ENCODE measurements at regions not wholly inside any gene's neighbourhood (a gene's known extent, or its start where the extent isn't known, plus 50 kb on each side); places are given as distances from the start of the nearest gene placed in this dataset.

- no peaks in the 10 kb centered on the region for H3K36me3 Mint-ChIP-seq
- DNase-seq (no peak), ATAC-seq (no peak)
- no peaks in the 10 kb centered on the region for H3K27me3 Mint-ChIP-seq
- H3K4me3 Mint-ChIP-seq, result no peak overlapping the region
- H3K4me1 Mint-ChIP-seq, result no peaks in the 10 kb centered on the region
- CTCF ChIA-PET, result no interaction called here
- peaks cover 7% of the 10 kb centered on the region for H3K9me3 Mint-ChIP-seq (ENCODE audit: low read depth)
- no peak overlapping the region for H3K27ac Mint-ChIP-seq
Measured at GRCh38 chr11:81039916-81040524, 1599.2 kb upstream of the TENM4 start.

DNA sequence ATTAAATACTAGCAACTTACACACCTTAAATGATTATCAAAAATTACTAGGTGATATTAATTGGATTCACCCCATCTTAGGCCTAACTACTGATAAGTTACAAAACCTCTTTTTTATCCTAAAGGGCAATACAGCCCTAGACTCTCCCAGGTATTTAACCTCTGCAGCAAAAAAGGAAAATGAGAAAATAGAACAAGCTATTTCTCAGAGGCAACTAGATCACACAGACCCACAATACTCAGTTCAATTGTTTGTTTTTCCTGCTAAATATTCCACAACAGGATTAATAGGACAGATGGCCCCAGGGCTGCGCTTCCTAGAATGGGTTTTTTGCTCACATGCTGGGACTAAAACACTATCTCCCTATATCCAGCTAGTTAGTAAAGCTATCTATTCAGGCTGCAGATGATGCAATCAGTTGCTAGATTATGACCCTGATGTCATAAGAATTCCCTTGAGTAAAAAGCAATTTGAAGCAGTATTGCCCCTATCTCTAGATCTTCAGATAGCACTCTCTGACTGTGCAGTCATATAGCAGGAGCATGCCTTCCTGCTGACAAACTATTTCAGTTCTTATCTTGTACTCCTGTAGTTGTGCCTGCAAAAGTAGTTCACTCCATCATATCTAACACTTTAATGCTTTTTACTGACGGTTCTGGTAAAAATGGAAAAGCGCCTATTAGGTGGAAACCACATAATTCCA, 1595.5 kb upstream of the TENM4 start:
- H3K4me1 Mint-ChIP-seq, result no peaks in the 10 kb centered on the region
- peaks cover 7% of the 10 kb centered on the region for H3K9me3 Mint-ChIP-seq (ENCODE audit: low read depth)
- H3K27ac Mint-ChIP-seq, result no peak overlapping the region
- CTCF ChIA-PET, result no interaction called here
- no peak overlapping the region for H3K4me3 Mint-ChIP-seq
- ATAC-seq (no peak), DNase-seq (no peak)
- H3K36me3 Mint-ChIP-seq, result no peaks in the 10 kb centered on the region
- H3K27me3 Mint-ChIP-seq, result no peaks in the 10 kb centered on the region

- H3K27me3 Mint-ChIP-seq, result no peaks in the 10 kb centered on the region
- H3K4me1 Mint-ChIP-seq, result no peaks in the 10 kb centered on the region
- DNase-seq (no peak), ATAC-seq (no peak)
- no peaks in the 10 kb centered on the region for H3K36me3 Mint-ChIP-seq
- CTCF ChIA-PET, result no interaction called here
- no peak overlapping the region for H3K4me3 Mint-ChIP-seq
- H3K9me3 Mint-ChIP-seq (ENCODE audit: low read depth), result peaks cover 7% of the 10 kb centered on the region
- no peak overlapping the region for H3K27ac Mint-ChIP-seq
Measured at GRCh38 chr11:81033779-81034540, 1593.1 kb upstream of the TENM4 start.

- ATAC-seq (no peak), DNase-seq (no peak)
- Mint-ChIP-seq H3K27me3 (no peaks in the 10 kb centered on the region), H3K4me1 (no peaks in the 10 kb centered on the region), H3K36me3 (no peaks in the 10 kb centered on the region), H3K27ac (no peak overlapping the region), H3K9me3 (ENCODE audit: low read depth) (peaks cover 4% of the 10 kb centered on the region), H3K4me3 (no peak overlapping the region)
- CTCF ChIA-PET, result no interaction called here
Measured at GRCh38 chr11:81032906-81033305, 1592.1 kb upstream of the TENM4 start.

DNA sequence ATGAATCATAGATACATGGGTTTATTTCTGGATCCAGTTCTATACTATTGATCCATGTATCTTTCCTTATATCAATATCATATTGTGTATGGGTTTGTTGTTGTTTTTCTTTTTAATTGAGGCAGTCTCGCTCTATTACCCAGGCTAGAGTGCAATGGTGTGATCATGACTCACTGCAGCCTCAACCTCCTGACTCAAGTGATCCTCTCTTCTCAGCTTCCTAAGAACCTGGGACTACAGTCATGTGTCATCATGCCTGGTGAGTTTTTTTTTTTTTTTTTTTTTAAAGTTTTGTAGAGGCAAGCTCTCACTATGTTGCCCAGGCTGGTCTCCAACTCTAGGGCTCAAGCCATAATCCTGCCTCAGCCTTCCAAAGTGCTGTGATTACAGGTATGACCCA, 1589.4 kb upstream of the TENM4 start:
- no peak overlapping the region for H3K27ac Mint-ChIP-seq
- no peaks in the 10 kb centered on the region for H3K4me1 Mint-ChIP-seq
- no peak for DNase-seq
- no peaks in the 10 kb centered on the region for H3K27me3 Mint-ChIP-seq
- CTCF ChIA-PET, result no interaction called here
- peaks cover 4% of the 10 kb centered on the region for H3K9me3 Mint-ChIP-seq (ENCODE audit: low read depth)
- H3K4me3 Mint-ChIP-seq, result no peak overlapping the region
- no peaks in the 10 kb centered on the region for H3K36me3 Mint-ChIP-seq
- no peak for ATAC-seq

GRCh38 chr11:81026032-81026431, 1585.2 kb upstream of the TENM4 start:
- Mint-ChIP-seq H3K9me3 (ENCODE audit: low read depth) (peaks cover 7% of the 10 kb centered on the region), H3K36me3 (no peaks in the 10 kb centered on the region), H3K27ac (no peak overlapping the region), H3K4me1 (no peaks in the 10 kb centered on the region), H3K4me3 (no peak overlapping the region), H3K27me3 (no peaks in the 10 kb centered on the region)
- ATAC-seq (no peak), DNase-seq (no peak)
- CTCF ChIA-PET, result no interaction called here

GRCh38 chr11:81022057-81022456, 1581.2 kb upstream of the TENM4 start:
- DNase-seq (no peak), ATAC-seq (no peak)
- CTCF ChIA-PET, result no interaction called here
- H3K27ac Mint-ChIP-seq, result no peak overlapping the region
- H3K4me1 Mint-ChIP-seq, result no peaks in the 10 kb centered on the region
- H3K36me3 Mint-ChIP-seq, result no peaks in the 10 kb centered on the region
- no peak overlapping the region for H3K4me3 Mint-ChIP-seq
- H3K9me3 Mint-ChIP-seq (ENCODE audit: low read depth), result peaks cover 5% of the 10 kb centered on the region
- no peaks in the 10 kb centered on the region for H3K27me3 Mint-ChIP-seq

- peaks cover 2% of the 10 kb centered on the region for H3K9me3 Mint-ChIP-seq (ENCODE audit: low read depth)
- CTCF ChIA-PET, result no interaction called here
- H3K4me3 Mint-ChIP-seq, result no peak overlapping the region
- DNase-seq, result no peak
- no peaks in the 10 kb centered on the region for H3K27me3 Mint-ChIP-seq
- no peaks in the 10 kb centered on the region for H3K4me1 Mint-ChIP-seq
- no peaks in the 10 kb centered on the region for H3K36me3 Mint-ChIP-seq
- H3K27ac Mint-ChIP-seq, result no peak overlapping the region
- no peak for ATAC-seq
Measured at GRCh38 chr11:81010631-81011030, 1569.8 kb upstream of the TENM4 start.

DNA sequence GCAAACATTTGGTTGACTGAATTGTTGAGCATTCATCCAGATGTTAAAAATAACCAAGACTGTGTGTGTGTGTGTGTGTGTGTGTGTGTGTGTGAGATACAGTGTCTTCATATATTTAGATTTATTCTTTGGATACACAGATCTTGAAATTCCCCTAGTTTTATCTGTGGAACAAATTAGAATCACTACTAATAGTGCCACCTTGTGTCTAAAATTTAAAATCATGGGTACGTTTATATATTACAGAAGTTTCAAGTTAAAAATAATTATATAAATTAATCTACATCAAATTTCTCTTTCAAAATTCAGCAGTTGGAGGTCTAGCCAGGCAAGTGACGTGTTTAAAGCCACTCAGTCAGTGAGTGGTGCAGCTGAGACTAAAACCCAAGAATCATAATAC, 1566.2 kb upstream of the TENM4 start:
- H3K36me3 Mint-ChIP-seq, result no peaks in the 10 kb centered on the region
- DNase-seq (no peak), ATAC-seq (no peak)
- H3K27me3 Mint-ChIP-seq, result no peaks in the 10 kb centered on the region
- CTCF ChIA-PET, result no interaction called here
- no peak overlapping the region for H3K4me3 Mint-ChIP-seq
- no peak overlapping the region for H3K27ac Mint-ChIP-seq
- no peaks in the 10 kb centered on the region for H3K4me1 Mint-ChIP-seq
- peaks cover 2% of the 10 kb centered on the region for H3K9me3 Mint-ChIP-seq (ENCODE audit: low read depth)

DNA sequence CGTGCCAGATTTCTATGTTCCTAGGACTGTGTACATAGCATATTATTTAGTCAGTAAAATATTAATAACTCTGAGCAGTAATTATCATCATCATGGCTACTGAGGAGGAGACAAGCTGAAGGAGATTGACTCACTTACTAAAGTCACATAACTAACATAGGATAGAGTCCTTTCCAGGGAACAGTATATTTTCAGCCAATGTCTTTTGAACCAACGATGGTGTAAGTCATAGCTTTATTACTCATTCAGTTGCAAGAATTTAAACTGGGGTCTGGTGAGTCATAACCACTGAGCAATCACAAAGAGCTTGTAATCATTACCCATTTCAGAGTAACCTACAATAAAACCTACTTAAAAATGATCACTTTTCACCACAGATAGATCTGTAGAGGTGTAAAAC, 1564.8 kb upstream of the TENM4 start:
- no peak overlapping the region for H3K4me3 Mint-ChIP-seq
- ATAC-seq, result no peak
- H3K27ac Mint-ChIP-seq, result no peak overlapping the region
- no peaks in the 10 kb centered on the region for H3K27me3 Mint-ChIP-seq
- H3K4me1 Mint-ChIP-seq, result no peaks in the 10 kb centered on the region
- no peaks in the 10 kb centered on the region for H3K36me3 Mint-ChIP-seq
- DNase-seq, result no peak
- CTCF ChIA-PET, result no interaction called here
- H3K9me3 Mint-ChIP-seq (ENCODE audit: low read depth), result peaks cover 3% of the 10 kb centered on the region

- H3K4me3 Mint-ChIP-seq, result no peak overlapping the region
- ATAC-seq (no peak), DNase-seq (no peak)
- no peaks in the 10 kb centered on the region for H3K36me3 Mint-ChIP-seq
- H3K4me1 Mint-ChIP-seq, result no peaks in the 10 kb centered on the region
- H3K9me3 Mint-ChIP-seq (ENCODE audit: low read depth), result peaks cover 3% of the 10 kb centered on the region
- CTCF ChIA-PET, result no interaction called here
- no peaks in the 10 kb centered on the region for H3K27me3 Mint-ChIP-seq
- no peak overlapping the region for H3K27ac Mint-ChIP-seq
Measured at GRCh38 chr11:81004576-81004975, 1563.7 kb upstream of the TENM4 start.

DNA sequence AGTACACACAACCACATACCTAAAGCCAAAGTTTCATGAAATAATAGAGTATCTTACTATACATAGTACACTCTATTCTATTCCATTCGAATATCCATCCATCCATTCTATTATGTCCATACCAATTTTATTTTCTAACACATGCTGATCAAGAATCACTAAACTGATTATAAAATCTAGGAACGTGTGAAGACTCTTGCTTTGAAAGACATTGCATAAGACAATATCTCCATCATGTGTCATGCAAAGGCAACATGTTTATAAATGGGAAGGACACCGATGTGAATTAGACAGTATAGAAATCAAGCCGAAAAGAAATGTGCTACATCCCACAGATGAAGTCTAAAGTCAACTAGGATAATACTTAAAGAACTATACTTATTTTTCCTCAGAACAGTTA, 1561.5 kb upstream of the TENM4 start:
- ATAC-seq (no peak), DNase-seq (no peak)
- no peak overlapping the region for H3K4me3 Mint-ChIP-seq
- no peaks in the 10 kb centered on the region for H3K4me1 Mint-ChIP-seq
- H3K27me3 Mint-ChIP-seq, result no peaks in the 10 kb centered on the region
- H3K27ac Mint-ChIP-seq, result no peak overlapping the region
- H3K9me3 Mint-ChIP-seq (ENCODE audit: low read depth), result peaks cover 14% of the 10 kb centered on the region
- H3K36me3 Mint-ChIP-seq, result no peaks in the 10 kb centered on the region
- CTCF ChIA-PET, result no interaction called here

GRCh38 chr11:81000735-81001134, 1559.9 kb upstream of the TENM4 start:
- ATAC-seq (no peak), DNase-seq (no peak)
- no peaks in the 10 kb centered on the region for H3K4me1 Mint-ChIP-seq
- CTCF ChIA-PET, result no interaction called here
- no peak overlapping the region for H3K4me3 Mint-ChIP-seq
- H3K27ac Mint-ChIP-seq, result no peak overlapping the region
- H3K27me3 Mint-ChIP-seq, result no peaks in the 10 kb centered on the region
- H3K36me3 Mint-ChIP-seq, result no peaks in the 10 kb centered on the region
- peaks cover 18% of the 10 kb centered on the region for H3K9me3 Mint-ChIP-seq (ENCODE audit: low read depth)

GRCh38 chr11:81000334-81000733, 1559.5 kb upstream of the TENM4 start:
- Mint-ChIP-seq H3K4me1 (no peaks in the 10 kb centered on the region), H3K36me3 (no peaks in the 10 kb centered on the region), H3K4me3 (no peak overlapping the region), H3K9me3 (ENCODE audit: low read depth) (peaks cover 18% of the 10 kb centered on the region), H3K27me3 (no peaks in the 10 kb centered on the region), H3K27ac (no peak overlapping the region)
- DNase-seq (no peak), ATAC-seq (no peak)
- CTCF ChIA-PET, result no interaction called here

Measured in activated CD8-positive, alpha-beta memory T cell treated with anti-CD3 and anti-CD28 coated beads, Interleukin-2, amount 10 ng/mL, durations not matched to agents 7 days and 5 days (primary cell).